UCSD-AML1 (cell line): ENCODE measurements at regions not wholly inside any gene's neighbourhood (a gene's known extent, or its start where the extent isn't known, plus 50 kb on each side); places are given as distances from the start of the nearest gene placed in this dataset.
"Not testable (repeated sequence)": the region's sequence is repeated elsewhere in the genome, so short reads cannot be mapped to it uniquely, and the experiment has no call there.

Experiments
- DNase-seq: peaks from one replicate; lab custom pipeline; 2025; ENCODE audit not compliant: unreplicated experiment; lab: John Stamatoyannopoulos, UW

DNA sequence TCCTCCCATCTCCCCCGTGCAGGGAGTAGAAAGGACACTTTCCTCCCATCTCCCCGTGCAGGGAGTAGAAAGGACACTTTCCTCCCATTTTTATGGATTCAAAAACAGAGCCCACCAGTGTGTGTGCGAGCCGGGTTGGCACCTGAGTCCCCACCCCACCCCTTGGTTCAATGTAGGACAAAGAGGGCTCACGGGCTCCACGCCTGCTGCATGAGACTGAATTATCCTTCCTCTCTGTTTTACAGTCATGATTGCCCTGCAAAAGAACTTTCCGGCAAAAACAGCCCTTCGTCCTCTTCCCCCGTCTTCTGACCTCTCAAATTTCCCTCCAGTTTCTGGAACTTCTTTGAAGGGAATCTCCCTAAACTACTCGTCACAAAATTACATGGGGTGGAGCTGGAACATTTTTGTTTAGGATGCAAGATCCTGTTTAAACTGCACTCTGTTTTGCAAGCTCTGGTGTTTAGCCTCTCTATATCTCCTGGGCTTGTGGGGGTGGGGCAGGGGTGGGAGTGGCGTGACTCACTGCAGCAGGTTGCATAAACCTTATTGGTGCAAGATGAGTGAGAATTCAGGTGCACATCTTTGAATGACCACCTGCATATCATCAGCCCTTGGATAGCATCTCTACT, 99.8 kb downstream of the PSMG1 start:
- DNase-seq = no peak

DNA sequence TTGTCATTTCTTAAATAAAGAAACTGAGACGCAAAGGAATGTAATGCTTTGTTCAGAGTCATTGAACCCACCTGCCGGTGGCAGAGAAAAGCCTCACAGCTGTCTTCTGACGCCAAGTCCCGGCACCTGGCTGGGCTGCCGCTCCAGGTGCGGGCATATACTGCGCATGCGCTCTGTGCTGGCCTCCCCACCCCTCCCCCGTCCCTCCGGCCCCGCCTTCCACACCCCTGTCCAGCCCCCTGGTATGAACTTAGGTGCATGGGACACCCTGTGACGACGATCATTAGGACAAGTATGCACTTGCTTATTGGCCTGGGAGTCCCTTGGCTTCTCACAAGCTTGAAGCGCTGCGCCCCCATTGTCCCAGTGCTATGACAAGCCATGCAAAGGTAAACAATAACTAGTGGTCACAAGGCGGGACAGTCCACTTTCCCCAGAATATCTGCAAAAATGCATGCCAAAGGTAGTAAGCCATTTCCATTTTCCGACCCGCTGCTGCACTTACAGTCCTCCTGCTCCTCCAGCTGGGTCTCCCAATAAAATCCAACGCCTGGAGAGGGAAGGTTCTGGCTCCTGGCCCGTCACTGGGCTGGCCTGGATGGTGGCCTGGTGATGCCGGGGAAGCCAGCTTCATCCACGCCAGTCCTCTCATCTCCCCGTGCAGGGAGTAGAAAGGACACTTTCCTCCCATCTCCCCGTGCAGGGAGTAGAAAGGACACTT, 100.4 kb downstream of the PSMG1 start:
- no peak for DNase-seq

DNA sequence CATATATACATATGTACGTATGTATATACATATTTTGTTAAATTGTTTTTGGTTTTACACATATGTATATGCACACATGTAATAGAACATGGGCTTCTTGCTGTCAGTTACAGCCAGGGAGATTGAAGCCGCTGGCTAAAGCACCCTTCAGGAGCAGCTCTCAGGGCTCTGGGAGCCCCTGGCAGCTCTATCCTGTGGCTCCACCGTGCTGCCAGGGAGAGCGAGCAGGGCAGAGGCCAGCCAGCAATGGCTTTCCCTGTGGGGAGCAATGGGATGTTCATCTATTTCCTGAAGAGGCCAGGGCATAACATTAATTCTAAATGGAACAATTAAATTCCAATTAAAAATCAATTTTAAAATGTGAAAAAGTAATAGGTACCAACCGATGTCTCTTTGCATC, 102.9 kb downstream of the PSMG1 start:
- no peak for DNase-seq

DNA sequence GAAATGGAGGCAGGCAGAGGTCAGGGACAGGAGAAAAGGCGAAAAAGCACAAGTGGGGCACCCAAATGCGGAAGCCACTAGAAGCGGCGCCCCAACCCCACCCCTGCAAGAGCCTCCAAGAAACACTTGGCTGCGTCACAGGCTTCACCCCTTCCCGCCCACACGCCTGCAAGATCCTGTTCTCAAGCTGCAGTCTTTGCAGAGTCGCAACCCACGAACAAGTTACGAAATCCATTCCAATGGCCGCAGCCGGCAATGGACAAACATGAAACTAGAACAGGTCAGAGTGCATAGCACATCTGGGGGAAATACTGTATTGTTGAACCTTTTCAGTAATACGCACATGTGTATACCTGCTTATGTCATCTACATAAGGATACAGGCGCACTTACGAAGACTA, 103.6 kb downstream of the PSMG1 start:
- DNase-seq = no peak

DNA sequence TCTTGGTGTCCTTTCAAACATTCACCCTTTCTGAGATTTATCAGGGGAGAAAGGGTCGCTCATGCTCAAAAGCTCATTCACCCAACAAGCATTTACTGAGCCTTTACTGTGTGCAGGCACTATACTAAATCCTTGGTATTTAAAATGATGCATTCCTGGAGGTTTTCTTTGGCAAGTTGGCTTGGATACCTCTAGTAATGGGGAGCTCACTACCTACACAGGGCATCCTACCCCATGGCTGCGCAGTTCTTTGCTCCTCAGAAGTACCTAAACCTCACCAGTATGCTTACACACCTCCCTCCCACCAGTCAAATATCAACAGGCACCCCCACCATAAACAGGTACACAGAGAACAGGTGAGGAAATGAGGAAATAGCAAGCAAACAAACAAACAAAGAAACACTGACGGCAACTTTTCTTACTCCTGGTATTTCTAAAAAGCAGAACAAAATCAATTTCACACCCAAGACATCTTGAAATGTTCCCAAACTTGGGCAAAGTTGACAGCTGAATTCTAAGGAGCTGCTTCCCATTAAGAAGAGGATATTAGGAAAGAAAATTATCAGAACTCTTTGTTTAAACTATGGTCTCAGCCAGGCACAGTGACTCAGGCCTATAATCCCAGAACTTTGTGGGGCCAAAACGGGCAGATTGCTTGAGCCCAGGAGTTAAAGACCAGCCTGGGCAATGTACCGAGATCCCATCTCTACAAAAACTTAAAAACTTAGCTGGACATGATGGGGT, 104.8 kb downstream of the PSMG1 start:
- no peak for DNase-seq

DNA sequence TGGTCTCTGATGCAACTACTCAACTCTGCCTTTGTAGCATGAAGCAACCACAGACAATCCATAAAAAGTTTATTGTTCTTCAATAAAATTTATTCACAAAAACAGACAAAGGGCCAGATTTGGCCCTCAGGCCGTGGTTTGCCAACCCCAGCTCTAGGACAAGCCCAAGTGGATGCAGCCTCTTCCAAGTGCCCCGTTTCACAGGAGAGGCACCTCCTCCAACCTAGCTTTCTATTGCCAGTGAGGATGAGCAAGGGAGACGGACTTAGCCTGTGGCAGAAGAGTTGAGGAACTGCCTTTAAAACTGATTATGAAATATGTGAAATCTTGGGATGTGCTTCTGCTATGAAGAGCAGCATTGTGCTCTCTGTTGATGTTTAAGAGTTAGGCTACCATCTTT, 105.4 kb downstream of the PSMG1 start:
- DNase-seq = no peak

DNA sequence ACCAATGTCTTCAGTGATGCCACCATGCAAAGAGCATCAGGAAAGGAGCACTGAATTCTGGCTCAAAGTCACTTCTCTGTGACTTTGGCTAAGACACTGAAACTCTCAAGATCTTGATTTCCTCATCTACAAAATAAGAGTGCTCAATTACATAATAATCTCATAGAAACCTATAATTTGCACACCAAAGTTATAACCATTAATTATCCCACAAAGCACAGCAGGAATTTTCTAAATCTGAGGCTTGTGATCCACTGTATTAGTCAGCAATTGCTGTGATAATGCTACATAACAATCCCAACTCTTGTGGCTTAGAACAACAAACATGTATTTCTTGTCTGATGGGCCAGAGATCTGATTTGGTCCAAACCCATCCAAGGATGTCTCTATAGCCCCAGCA, 108.7 kb downstream of the PSMG1 start:
- DNase-seq = no peak

DNA sequence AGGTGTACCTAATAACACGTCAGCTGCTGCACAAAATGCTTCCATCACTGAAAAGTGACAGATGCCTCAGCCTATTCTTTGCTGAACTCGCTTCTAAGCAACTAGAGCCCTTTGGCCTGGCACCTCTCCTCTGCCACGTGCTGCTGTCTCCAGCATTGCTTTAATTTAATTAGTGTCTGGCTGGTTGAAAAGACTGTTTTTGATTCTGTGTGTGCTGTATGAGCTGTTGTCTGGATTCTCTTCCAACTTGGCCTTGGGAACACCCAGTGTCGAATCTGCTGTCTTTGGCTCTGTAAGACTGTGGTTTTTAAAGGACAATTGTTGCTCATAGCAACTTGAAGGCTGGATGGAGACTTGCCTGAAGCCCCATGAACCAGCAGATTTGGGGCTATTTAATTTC, 109.5 kb downstream of the PSMG1 start:
- no peak for DNase-seq

DNA sequence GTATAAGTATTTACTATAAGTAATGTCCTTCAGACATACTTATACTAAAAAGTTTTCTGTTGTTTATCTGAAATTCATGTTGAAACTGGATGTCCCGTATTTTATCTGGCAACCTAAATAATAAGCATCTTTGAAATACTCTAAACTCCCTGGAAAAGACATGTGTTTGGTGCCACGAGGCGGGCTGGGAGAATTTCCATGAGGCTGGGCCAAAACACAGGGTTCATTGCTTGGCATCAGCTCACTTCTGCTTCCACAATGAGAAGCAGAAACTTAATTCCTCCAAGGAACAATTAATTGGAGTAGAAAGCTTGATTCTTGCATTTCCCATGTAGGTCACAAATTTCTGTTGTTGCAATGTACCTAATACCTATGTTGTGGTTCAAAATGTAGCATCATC, 110.2 kb downstream of the PSMG1 start:
- no peak for DNase-seq

DNA sequence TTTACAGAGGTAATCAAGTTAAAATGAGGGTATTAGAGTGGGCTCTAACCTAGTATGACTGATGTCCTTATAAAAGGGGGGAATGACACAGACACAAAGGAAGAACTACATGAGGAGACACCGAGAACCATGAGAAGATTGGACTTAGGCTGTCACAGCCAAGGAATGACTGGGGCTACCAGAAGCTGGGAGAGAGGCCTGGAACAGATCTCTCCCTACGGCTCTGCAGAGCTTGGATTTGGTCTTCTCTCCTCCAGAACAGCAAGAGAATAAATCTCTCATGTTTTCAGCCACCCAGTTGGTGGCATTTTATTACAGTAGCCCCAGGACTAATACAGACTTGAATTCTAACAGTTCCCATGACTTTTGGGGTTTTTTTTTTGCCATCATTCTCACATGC, 110.8 kb downstream of the PSMG1 start:
- no peak for DNase-seq

DNA sequence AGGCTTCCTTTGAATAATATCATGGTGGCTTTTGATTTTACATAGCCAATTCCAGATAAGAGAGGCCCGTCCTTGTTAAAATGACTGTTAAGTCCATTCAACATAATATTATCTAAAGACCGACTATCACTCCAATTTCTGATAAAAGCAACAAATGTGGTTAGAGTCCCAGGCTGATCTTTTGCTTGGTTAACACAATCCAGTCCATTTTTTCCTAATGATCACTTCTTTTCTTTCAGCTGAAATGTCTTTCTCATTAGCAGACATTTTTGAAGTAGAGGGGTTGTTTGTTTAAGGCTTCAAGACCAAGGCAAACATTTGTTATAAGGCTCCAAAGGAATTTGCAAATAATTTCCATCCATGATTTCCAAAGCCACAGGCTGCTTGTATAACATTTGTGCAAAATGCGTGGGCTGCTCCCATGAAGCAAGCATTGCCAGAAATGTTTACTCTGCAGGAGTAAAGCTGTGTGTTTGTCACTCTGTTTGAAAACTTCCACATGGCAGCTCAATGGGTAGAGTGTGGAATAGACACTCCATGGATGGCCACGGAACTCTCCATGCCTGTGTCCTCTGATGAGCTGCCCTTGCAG, 111.5 kb downstream of the PSMG1 start:
- no peak for DNase-seq

DNA sequence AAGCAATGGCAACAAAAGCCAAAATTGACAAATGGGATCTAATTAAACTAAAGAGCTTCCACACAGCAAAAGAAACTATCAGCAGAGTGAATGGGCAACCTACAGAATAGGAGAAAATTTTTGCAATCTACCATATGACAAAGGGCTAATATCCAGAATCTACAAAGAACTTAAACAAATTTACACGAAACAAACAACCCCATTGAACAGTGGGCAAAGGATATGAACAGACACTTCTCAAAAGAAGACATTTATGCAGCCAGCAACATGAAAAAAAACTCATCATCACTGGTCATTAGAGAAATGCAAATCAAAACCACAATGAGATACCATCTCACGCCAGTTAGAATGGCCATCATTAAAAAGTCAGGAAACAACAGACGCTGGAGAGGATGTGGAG, 113.4 kb downstream of the PSMG1 start:
- DNase-seq = not testable (repeated sequence)

DNA sequence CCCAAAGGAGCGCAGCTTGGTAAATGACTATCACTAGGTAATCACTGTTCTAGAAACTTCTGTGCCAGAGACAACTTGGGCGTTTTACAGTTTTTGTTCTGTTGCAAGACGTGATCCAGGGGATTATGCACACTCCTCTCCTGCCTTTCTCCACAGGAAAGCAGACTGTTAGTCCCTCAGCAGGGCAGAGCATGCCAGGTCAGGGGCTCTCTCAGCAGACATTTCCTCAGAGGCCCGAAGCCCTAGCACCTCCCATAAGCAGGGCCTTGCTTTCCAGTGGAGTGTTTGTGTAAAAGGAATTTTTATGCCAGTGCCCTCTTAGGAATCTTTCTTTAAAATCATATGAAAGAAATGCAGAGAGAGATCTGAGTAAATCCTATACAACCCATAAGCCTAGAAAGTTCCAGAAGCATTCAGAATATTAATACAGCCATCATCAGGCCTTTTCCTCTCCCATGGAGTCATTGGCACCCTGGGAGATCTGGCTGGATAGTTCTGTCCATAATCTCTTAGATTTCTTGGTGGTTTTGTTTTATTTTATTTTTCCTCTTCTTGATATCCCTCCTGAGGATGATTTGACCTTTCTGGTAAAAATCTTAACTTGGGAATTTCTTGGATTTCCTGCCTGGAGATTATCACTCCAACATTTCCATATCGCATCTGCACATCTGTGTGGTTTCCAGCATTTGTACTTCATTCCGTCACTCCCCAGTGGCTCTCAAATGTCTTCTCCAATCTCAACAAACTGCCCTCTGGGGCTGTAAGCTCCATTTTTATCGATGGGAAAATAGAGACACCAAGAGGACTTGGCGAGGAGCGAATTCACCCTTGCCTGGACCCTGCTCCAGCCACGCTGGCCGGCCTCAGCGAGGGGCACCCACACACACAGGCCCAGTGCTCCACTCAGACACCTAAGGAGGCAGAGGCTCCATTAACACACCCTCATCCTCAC, 116.1 kb downstream of the PSMG1 start:
- no peak for DNase-seq

DNA sequence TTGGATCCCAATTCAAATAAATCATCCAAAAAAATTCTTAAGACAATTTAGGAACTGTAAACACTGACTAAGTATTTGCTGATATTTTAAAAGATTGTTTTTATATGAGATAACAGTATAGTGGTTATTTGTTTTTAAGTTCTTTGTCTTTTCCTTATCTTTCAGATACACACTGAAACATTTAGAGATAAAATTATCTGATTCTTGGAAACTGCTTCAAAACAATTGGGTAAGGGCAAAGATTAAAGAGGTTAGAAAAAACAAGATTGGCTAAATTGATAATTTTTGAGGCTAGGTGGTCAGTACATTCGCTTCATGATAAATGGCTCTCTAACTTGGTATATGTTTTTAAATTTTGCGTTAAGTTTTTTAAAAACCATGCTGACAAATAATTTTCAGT, 117.3 kb downstream of the PSMG1 start:
- DNase-seq = no peak

DNA sequence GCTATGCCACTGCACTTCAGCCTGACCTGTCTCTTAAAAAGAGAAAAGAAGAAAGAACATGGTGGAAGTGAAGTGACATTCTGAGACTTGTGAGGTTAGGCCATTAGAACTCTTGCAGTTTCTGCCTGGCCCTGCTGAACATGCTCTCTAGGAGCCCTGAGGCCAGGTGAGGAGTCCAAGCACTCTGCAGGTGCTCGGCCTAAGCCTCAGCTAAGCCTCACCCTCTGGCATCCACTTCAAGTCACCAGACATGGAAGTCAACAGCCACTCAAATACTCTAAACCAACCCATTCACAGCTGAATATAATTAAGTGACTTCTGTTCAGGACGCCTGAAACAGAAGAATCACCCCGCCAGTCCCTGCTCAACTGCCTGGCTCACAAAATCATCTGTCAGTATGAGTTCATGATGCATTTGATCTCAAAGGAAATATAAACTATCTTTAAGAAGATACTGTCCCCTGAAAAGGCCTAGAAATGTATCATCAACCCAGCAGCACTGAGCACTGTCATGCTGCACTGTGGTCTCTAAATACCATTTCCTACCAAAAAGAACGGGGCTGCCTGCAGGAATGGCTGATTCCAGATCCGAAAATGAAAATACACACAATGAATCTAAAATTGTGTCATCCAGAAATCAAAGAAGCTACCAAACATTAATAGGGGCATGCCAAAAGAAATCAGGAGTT, 118.8 kb downstream of the PSMG1 start:
- DNase-seq = no peak

DNA sequence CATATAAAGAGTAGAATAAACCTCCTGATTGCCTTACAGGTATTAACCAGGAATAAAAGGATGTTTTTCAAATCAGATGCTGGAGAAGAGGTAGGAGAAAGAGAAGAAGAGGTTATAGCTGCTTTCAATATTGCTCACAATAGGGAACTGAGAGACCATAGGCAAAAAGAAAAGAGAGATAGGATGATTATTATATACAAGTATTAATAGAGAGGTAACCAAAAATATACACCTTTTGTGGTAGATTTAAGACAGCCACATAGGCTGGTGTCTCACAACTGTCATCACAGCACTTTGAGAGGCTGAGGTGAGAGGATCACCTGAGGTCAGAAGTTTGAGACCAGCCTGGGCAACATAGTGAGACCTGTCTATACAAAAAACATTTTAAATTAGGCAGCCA, 119.7 kb downstream of the PSMG1 start:
- no peak for DNase-seq

DNA sequence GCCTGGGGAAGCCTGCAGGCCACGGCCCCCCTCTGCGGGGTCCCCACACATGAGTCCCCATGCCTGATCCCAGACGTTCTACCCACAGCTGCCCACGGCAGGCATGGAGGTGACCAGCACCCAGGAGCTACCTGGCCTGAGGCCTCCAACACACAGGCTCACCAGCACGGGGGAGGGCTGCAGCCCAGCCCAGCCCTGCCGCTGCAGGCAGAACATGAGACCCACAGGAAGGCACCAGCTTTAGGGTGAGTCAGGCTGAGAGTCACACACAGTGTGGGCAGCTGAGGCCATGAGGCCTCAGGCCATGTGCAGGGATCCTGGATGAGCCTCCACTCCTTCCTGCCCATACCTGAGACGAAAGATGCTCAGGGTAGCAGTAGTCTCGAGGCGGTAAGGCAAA, 121.1 kb downstream of the PSMG1 start:
- DNase-seq = no peak

DNA sequence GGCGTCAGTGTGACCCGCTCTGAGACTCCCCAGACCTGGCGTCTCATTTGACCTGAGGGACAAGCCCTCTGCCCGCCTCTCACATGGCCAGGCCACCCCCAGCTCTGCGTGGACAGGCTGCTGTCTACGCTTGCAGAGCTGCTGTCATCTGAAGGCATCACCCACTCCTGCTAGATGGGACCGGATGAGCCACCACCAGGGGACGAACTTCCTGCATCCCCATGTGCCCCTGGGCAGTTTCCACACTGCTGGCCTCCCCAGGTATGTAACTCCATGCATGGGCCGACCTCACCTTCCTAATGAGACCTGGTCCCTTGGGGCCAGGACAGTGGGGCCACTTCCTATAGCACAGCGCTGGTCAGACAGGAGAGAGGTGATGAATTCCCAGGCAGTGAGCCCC, 121.5 kb downstream of the PSMG1 start:
- DNase-seq = no peak

DNA sequence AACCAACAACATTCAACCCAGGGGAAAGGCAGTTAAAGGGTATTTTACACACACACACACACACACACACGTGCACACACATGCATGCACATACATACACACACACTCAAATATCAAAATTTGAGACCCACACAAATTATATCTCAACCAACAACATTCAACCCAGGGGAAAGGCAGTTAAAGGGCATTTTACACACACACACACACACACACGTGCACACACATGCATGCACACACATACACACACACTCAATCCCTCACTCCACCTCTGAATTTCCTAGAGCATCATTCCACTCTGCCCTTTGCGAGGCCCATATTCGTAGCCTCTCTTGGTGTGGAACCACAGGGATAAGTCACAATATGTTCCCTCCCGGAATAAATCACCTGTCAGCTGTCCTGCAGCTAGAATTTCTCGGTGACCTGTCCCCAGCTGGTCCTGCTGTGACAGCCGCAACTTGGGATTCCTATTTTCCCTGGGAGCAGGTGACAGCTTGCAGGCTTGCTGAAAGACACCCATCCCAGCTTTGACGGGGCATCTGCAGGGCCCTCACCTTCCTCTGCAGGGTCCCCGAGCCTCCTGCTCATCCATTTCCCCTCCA, 122.7 kb downstream of the PSMG1 start:
- DNase-seq = no peak

DNA sequence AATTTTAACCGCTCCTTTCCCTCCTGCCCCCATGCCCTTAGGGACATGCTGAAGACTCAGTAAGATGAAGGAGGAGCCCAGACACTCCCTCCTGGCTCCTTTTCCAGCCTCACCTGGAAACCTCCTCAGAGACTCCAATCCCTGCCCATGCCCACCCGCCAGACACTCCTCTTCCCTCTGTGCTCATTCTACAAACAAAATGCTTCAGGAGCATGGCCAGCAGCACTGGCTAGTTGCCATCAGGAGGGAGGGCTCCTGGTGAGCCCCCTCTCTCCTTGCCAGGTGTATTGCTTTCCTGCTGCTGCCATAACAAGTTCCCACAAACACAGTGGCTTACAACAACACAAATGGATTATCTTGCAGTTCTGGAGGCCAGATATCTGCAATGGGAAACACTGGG, 126.1 kb downstream of the PSMG1 start:
- DNase-seq = no peak
